Stimulated activated naive CD8-positive, alpha-beta T cell treated with anti-CD3 and anti-CD28 coated beads, Interleukin-15, Interleukin-2, amounts not matched to agents 100 U/mL and 50 U/mL, for 24 hours (primary cell): ENCODE measurements at regions not wholly inside any gene's neighbourhood (a gene's known extent, or its start where the extent isn't known, plus 50 kb on each side); places are given as distances from the start of the nearest gene placed in this dataset.

Experiments used
- ATAC-seq: fragments of 150-1000 bp; cut with Tn5 transposase; one replicate; pipeline ENCODE4 v1.10.0; 2021
- DNase-seq: peaks from one replicate; pipeline ENCODE4 v3.0.0; 2021

DNA sequence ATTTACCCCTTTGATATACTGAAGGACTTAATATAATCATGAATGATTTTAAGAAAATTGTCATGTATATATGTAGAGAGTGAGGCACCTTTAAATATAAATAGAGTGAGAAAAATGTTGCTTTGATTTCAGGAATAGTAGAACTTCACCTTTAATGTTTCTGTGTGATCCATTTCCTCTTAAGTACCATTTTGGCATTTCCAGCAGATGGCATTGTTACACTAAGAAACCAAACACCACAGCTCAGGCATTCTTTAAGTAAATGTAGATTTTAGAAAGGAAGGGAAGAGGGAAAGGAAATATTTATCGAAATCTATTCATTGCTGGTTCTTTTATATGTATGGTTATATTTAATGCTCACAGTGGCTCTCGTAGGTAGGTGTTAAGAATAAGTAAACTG lies 556.7 kb upstream of the FBXO33 start:
- DNase-seq (no peak), ATAC-seq (no peak)

DNA sequence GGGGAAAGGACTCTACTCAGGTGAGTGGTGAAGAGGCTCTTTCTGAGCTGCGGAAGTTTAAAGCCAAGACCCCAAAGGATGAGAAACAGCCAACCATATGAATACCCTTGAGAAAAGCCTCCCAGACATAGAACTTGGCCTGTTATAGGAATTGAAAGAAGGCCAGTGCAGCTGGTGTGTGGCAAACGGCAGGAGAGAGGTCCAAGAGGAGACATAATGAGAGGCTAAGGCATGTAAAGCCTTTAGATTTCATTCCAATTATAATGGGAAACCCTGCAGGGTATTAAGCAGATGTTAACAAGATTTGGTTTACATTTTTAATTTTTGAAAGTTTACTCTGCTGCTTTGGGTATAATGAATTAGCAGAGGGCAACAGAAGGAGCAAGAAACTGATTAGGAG lies 552.1 kb upstream of the FBXO33 start:
- no peak for ATAC-seq
- DNase-seq = no peak

DNA sequence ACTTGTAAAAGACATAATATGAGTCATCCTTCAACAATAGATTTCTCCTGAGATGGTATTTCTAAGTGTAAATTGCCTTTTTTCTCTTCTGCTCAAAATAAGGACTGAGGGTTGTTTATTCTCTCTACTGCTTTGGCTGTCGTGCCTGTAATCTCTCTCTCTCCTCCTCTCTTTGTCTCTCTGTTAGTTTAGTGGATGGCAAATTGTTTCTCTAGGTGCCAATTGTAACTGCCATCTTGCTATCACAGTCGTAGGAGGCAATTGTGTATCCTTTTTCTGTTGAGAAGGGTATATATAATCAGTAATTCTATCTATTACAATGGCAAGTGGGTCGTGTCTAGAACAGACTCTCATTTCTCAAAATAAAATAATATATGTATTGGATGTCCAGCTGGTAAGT lies 545.0 kb upstream of the FBXO33 start:
- DNase-seq (no peak), ATAC-seq (no peak)

GRCh38 chr14:39974036-39974435 lies 541.8 kb upstream of the FBXO33 start:
- DNase-seq = no peak
- ATAC-seq = no peak

GRCh38 chr14:39972704-39973103 lies 540.5 kb upstream of the FBXO33 start:
- DNase-seq (no peak), ATAC-seq (no peak)

- ATAC-seq (no peak), DNase-seq (no peak)
Measured at GRCh38 chr14:39967885-39968284, 535.7 kb upstream of the FBXO33 start.

DNA sequence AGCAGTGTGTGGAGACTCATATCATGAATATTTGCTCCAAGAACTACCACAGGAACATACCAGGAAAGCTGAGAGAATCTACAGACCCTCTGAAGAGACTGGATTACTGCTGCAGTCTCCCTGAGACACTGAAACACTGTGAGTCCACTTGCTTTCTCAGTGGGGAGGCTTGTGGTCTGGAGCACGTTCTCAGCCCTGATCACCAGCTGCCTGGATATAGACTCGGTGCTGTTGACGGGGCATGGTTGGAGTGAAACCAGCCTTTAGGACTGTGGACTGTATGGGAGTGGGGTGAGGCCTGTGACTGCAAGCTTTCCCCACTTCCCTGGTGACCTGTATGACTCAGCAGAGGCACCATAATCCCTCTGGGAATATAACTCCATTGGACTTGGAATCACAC lies 525.8 kb upstream of the FBXO33 start:
- ATAC-seq (no peak), DNase-seq (no peak)

GRCh38 chr14:39957290-39957689 lies 525.1 kb upstream of the FBXO33 start:
- ATAC-seq (no peak), DNase-seq (no peak)

DNA sequence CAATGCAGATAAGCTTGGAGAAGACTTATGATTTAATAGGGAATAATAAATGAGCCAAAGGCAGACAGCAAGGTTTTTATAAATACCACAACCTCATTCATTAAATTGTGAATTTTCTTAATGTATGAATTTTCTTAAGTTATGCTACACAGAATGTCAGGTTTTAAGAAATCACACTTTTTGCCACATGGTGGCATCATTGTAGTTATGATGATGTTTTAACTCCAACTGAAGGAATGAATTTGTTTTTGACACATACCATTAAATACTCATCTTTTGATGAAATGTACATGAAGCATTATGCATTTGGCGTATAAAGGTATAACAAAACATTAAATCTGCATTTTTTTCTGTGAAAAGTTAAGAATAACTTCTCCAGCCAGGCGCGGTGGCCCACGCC lies 524.1 kb upstream of the FBXO33 start:
- DNase-seq (no peak), ATAC-seq (no peak)

DNA sequence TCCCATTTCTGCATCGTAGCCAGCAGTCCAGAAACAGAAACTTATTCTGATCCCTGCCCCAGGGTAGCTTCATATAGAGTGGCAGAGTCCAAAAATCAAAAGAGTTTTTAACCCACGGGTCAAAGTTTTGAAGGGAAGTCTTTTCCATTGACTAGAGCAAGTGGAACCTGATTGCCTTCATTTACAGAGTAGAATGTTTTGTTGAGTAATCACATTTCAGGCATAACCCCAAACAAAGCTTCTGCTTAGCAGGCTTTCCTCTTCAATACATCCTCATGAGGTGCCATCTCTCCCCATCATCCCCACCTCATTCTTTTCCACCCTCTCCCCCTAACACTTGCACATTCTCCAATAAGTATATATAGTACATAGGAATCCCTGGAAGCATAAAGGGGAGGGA lies 516.0 kb upstream of the FBXO33 start:
- no peak for DNase-seq
- ATAC-seq = no peak

DNA sequence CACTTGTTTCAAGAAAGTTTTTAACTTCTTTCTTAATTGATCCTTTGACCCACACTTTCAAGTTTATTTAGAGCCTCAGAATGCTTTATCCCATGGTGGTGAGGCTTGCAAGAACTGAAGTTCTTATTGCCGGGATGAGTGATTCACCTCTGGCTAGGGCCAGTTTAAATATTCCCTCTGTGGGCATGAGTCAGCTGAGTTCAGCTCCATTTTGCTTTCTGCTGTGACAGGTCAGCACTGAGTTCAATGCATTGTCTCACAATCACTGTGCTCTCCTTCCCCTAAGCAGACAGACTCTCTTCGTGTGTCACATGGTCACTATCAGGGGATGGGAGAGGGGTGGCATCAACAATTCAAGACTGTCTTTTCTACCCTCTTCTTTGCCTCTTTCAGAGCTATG lies 514.6 kb upstream of the FBXO33 start:
- ATAC-seq = no peak
- DNase-seq = no peak

GRCh38 chr14:39939023-39939422 lies 506.8 kb upstream of the FBXO33 start:
- ATAC-seq (no peak), DNase-seq (no peak)

DNA sequence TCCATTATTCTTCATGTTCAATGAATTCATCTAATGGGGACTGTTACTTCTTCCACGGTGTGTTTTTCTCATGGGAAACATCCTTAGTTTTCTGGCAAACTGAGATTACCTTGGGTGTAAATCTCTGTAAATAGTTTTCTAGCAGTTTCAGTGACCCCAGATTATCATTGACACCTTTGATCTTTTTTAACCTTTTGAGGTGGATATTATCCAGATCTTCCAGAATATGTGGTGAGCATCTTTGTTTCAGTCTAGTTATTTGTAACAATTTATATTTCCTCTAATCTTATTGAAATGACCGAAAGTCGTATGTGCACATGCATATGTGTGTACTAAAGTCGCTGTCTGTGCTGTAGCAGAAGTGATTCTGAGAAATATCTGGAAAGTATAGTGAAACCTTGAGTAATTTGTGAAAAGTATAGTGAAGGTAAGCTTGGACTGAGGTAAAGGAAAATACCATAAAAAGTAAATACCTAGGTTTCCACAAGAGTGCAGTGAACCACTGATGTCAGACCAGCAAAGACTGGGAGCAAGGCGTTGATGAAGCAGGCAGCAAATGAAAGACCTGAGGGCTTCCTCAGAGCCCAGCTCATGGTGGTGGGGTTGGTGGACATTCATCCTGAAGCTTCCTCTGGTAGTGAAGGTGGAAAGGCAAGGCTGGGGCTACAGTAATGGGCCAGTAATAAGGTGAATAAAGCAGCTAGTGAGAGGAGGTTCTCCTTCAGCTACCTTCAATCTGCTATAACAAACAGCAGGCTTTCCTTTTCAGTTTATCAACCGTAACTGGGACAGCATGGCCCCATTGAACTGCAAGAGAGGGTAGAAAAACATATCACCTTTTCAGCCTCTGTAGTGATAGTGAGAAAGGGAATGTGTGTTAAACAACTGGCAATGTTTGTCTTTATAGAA lies 480.2 kb upstream of the FBXO33 start:
- DNase-seq = no peak
- peak; percentile 49 for ATAC-seq

DNA sequence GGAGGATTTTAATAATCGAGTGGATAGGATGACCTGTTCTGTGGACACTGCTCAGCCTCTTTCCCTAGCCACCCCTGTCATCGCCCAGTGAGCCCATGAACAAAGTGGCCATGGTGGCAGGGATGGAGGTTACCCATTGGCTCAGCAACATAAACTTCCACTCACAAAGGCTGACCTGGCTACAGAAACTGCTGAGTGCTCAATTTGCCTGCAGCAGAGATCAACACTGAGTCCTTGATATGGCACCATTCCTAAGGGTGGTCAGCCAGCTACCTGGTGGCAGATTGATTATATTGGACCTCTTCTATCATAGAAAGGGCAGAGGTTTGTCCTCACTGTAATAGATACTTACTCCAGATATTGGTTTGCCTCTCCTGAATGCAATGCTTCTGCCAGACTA lies 465.4 kb upstream of the FBXO33 start:
- DNase-seq = no peak
- ATAC-seq = no peak

GRCh38 chr14:39890026-39890425 lies 457.8 kb upstream of the FBXO33 start:
- DNase-seq (no peak), ATAC-seq (no peak)

DNA sequence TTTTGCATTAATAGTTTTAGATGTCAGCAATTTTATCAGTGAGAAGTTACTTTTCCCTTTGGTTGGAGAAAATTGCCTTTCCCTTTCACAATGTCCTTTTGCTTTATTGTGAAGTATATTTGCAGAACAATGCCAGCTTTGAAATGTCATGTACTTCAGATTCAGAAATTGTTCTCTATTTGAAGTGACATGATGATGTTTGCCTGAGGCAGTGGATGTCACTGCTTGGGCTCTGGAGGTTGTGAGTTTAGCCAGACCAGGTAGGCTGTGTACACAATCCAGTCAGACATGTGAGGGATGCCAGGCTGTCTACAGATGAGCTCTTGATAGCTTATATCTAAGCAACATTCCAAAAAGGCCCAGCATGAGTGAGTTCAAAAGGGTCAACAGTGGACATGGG lies 451.9 kb upstream of the FBXO33 start:
- no peak for ATAC-seq

DNA sequence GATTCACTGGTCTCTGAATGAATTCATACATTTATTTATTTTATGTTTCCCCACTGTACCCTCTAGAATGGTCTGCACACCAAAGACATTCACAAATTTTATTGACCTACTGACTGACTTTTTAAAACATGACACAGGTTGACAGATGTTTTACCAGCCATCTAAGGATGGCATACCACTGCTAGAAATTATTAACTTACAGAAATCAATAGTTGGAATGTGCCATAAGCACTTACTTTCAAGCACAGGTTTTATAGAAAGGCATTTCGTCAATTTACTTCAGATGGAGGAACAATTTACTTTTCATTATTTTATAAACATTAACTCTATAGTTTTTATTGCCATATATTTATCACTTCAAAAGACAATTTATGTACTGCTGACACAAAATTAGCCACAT lies 448.7 kb upstream of the FBXO33 start:
- ATAC-seq (no peak), DNase-seq (no peak)

More for the DNA sequence above, 451.9 kb upstream of the FBXO33 start:
- DNase-seq = no peak

DNA sequence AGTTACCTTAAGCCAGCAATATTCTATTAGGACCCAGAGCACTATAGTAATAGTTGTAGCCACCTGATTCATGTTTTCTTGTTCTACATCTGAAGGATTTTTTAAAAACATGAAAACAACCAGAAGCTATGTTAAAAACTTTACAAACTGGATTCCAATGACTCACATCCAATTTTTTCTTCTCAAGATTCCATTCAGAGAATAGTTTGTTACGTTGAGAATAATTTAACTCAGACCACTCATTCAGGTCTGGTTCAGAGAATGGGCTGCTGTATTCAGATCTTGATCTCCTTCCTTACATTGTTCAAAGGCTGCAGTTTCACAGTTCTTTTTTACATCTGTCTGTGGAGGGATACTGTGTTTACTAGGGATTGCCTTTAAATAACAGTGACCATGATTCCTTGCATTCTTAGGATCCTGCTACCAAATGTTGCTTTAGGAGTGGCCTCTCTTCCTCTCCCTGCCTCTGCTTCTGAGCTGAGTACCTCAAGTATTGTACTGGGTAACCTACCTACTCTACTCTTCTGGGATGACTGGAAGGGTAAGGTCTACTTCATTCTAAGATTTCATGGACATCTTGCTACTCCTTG lies 448.0 kb upstream of the FBXO33 start:
- no peak for ATAC-seq
- no peak for DNase-seq

DNA sequence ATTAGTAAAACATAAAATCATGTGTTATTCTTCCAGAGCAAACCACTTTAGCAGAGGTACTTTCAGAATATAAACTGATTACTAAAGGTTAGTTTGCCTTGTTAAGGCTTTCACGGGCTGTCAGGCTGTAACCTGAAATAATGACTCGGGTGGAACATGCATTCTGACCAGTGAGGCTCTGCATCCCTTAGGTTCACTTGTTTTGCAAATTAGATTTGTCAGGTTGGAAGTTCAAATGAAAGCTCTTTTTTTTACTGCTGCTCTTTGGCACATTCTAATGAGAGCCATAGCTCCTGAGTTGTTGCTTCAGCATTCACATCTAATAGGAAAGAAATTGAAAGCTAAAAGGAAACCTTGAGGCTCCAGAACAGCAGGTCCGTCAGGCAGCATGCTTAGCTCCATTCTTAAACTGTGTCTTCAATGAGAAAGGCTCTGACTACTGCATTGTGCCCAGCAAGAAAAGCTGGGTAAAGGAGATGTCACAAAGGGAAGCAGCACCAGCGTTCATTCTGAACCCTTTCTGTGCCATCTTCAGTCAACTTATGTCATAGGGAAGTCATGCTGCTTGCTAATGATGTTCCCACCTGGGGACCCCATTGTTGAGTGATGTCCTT lies 445.5 kb upstream of the FBXO33 start:
- no peak for DNase-seq
- no peak for ATAC-seq

DNA sequence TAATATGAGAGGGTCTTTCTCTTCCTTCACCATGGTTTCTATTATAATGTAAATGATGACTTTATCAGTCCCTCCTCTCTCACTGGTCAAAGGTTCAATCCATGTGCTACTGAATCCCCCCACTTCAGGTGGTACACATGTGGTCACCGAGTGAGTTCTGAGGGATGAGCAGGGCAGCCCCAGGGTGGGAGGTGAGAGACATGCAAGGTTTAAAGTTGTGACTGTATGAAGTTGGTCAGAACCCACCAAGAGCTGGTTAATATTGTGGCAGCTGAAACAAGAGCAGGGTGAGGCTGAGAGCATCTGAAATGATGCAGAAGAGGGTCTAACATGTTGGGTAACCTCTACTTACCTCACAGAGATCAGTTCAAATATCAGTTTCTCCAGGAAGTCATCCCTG lies 444.7 kb upstream of the FBXO33 start:
- peak; percentile 28 for ATAC-seq
- no peak for DNase-seq

- no peak for DNase-seq
- no peak for ATAC-seq
Measured at GRCh38 chr14:39875028-39875427, 442.8 kb upstream of the FBXO33 start.

DNA sequence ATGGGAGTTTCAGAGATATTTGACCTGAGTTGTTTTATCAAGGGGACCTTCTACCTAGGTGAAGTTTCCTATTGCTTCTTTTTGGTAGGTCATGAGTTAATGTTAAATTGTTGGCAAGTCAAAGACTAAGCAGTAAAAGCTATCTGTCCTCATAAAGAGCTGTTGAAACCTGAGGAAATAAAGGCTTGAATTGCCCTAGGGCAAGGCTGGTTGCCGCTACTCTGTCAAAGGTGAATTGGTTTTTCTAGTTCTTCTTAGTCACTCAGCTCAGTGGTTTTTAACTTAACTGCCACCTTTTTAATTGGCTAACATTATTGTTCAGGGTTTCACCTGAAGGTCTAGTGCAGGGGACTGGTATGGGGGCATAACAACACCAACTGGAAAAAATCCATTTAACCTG lies 441.6 kb upstream of the FBXO33 start:
- no peak for ATAC-seq
- DNase-seq = no peak

DNA sequence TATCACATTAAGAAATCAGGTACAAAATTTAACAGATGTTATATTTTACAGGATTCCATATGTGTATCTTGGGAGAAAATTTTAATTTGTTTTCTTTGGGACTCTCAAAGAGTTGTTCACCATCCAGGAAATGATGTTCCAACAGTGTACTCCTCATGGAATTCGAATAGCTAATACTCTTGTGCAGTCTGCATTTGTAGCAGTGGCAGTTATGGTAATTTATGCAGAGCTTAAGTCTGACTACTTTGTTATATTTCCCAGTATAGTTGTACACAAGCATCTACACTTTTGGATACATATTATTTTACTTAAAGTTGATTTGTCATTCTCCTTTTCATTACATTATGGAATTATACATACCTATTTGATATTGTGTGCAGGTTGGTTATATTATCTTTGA lies 436.7 kb upstream of the FBXO33 start:
- no peak for DNase-seq
- no peak for ATAC-seq

- ATAC-seq (no peak), DNase-seq (no peak)
Measured at GRCh38 chr14:39868251-39868650, 436.0 kb upstream of the FBXO33 start.
